Activated CD4-positive, alpha-beta T cell treated with anti-CD3 and anti-CD28 coated beads, Interleukin-2, amount 10 ng/mL, durations not matched to agents 7 days and 5 days (primary cell): ENCODE measurements at regions not wholly inside any gene's neighbourhood (a gene's known extent, or its start where the extent isn't known, plus 50 kb on each side); places are given as distances from the start of the nearest gene placed in this dataset.

Experiments used
- CTCF ChIA-PET: fragments of 350-600 bp; sonication (Branson Sonifier 250); formaldehyde crosslinking; loops from one replicate; lab custom pipeline; 2021; ENCODE audit warnings: antibody characterized with exemption; lab: Charles Lee
- POLR2A ChIA-PET: fragments of 350-600 bp; sonication (Branson Sonifier 250); formaldehyde crosslinking; loops from one replicate; lab custom pipeline; 2021; ENCODE audit warnings: antibody characterized with exemption; lab: Charles Lee
- DNase-seq: peaks from one replicate; pipeline ENCODE4 v3.0.0-alpha.2; 2020
- H3K27ac Mint-ChIP-seq: one replicate; pipeline ENCODE4 v1.8.0; 2021; ENCODE audit warnings: mild to moderate bottlenecking, moderate library complexity, mixed read lengths
- H3K27me3 Mint-ChIP-seq: one replicate; pipeline ENCODE4 v1.8.0; 2021; ENCODE audit warnings: mixed read lengths
- H3K36me3 Mint-ChIP-seq: one replicate; pipeline ENCODE4 v1.8.0; 2021; ENCODE audit warnings: low read depth, mixed read lengths
- H3K4me1 Mint-ChIP-seq: one replicate; pipeline ENCODE4 v1.8.0; 2021; ENCODE audit warnings: mixed read lengths
- H3K4me3 Mint-ChIP-seq: one replicate; pipeline ENCODE4 v1.8.0; 2021; ENCODE audit warnings: mild to moderate bottlenecking, moderate library complexity, mixed read lengths
- H3K9me3 Mint-ChIP-seq: one replicate; pipeline ENCODE4 v1.8.0; 2021; ENCODE audit warnings: mixed read lengths

GRCh38 chr2:133790711-133791110 is 222.4 kb upstream of the NCKAP5 start:
- CTCF ChIA-PET = interaction anchor here (0.6 kb wide), 1 partner anchor 322 kb away, joined by 3 read pairs; no protein-coding TSS in a partner anchor
- H3K9me3 Mint-ChIP-seq = peaks cover 2% of the 10 kb centered on the region

GRCh38 chr2:133791191-133791590 is 222.9 kb upstream of the NCKAP5 start:
- ChIA-PET POLR2A (no interaction called here), CTCF (interaction anchor here (0.6 kb wide), 1 partner anchor 321 kb away, joined by 3 read pairs; no protein-coding TSS in a partner anchor)
- H3K27me3 Mint-ChIP-seq = no peaks in the 10 kb centered on the region
- no peaks in the 10 kb centered on the region for H3K36me3 Mint-ChIP-seq
- H3K4me3 Mint-ChIP-seq = no peak overlapping the region
- H3K4me1 Mint-ChIP-seq = no peaks in the 10 kb centered on the region
- no peak for DNase-seq
- H3K9me3 Mint-ChIP-seq = peaks cover 2% of the 10 kb centered on the region
- H3K27ac Mint-ChIP-seq = no peak overlapping the region

More at GRCh38 chr2:133790711-133791110, 222.4 kb upstream of the NCKAP5 start:
- no peaks in the 10 kb centered on the region for H3K4me1 Mint-ChIP-seq
- H3K27ac Mint-ChIP-seq = no peak overlapping the region
- H3K27me3 Mint-ChIP-seq = no peaks in the 10 kb centered on the region
- no peak for DNase-seq
- no peak overlapping the region for H3K4me3 Mint-ChIP-seq
- no peaks in the 10 kb centered on the region for H3K36me3 Mint-ChIP-seq
- POLR2A ChIA-PET = no interaction called here

GRCh38 chr2:133792223-133792622 is 224.0 kb upstream of the NCKAP5 start:
- Mint-ChIP-seq H3K27ac (no peak overlapping the region), H3K4me3 (no peak overlapping the region), H3K36me3 (no peaks in the 10 kb centered on the region), H3K27me3 (no peaks in the 10 kb centered on the region), H3K4me1 (no peaks in the 10 kb centered on the region), H3K9me3 (peaks cover 2% of the 10 kb centered on the region)
- ChIA-PET POLR2A (no interaction called here), CTCF (no interaction called here)
- DNase-seq = no peak

- H3K27ac Mint-ChIP-seq = no peak overlapping the region
- DNase-seq = no peak
- H3K4me1 Mint-ChIP-seq = no peaks in the 10 kb centered on the region
- H3K36me3 Mint-ChIP-seq = no peaks in the 10 kb centered on the region
- ChIA-PET POLR2A (no interaction called here), CTCF (no interaction called here)
- no peak overlapping the region for H3K4me3 Mint-ChIP-seq
- H3K27me3 Mint-ChIP-seq = no peaks in the 10 kb centered on the region
- H3K9me3 Mint-ChIP-seq = peaks cover 6% of the 10 kb centered on the region
These were observed 225.9 kb upstream of the NCKAP5 start for GRCh38 chr2:133794114-133794513.

- CTCF ChIA-PET = no interaction called here
- POLR2A ChIA-PET = no interaction called here
- Mint-ChIP-seq H3K4me1 (no peaks in the 10 kb centered on the region), H3K27ac (no peak overlapping the region), H3K36me3 (no peaks in the 10 kb centered on the region), H3K9me3 (peaks cover 3% of the 10 kb centered on the region), H3K4me3 (no peak overlapping the region), H3K27me3 (no peaks in the 10 kb centered on the region)
- no peak for DNase-seq
These were observed 233.7 kb upstream of the NCKAP5 start for GRCh38 chr2:133801946-133802345.

- DNase-seq = no peak
- CTCF ChIA-PET = no interaction called here
- peaks cover 3% of the 10 kb centered on the region for H3K9me3 Mint-ChIP-seq
- H3K4me1 Mint-ChIP-seq = no peaks in the 10 kb centered on the region
- POLR2A ChIA-PET = no interaction called here
- H3K36me3 Mint-ChIP-seq = no peaks in the 10 kb centered on the region
- no peaks in the 10 kb centered on the region for H3K27me3 Mint-ChIP-seq
- H3K27ac Mint-ChIP-seq = no peak overlapping the region
- no peak overlapping the region for H3K4me3 Mint-ChIP-seq
These were observed 234.3 kb upstream of the NCKAP5 start for GRCh38 chr2:133802409-133803039.

- Mint-ChIP-seq H3K36me3 (no peaks in the 10 kb centered on the region), H3K4me1 (no peaks in the 10 kb centered on the region), H3K9me3 (peaks cover 8% of the 10 kb centered on the region), H3K27ac (no peak overlapping the region), H3K27me3 (peaks cover 2% of the 10 kb centered on the region), H3K4me3 (no peak overlapping the region)
- ChIA-PET CTCF (no interaction called here), POLR2A (no interaction called here)
- DNase-seq = no peak
These were observed 238.3 kb upstream of the NCKAP5 start for GRCh38 chr2:133806564-133806963.

GRCh38 chr2:133809485-133809884 is 241.2 kb upstream of the NCKAP5 start:
- Mint-ChIP-seq H3K9me3 (peaks cover 8% of the 10 kb centered on the region), H3K4me1 (no peaks in the 10 kb centered on the region), H3K27ac (no peak overlapping the region), H3K27me3 (peaks cover 2% of the 10 kb centered on the region), H3K36me3 (no peaks in the 10 kb centered on the region), H3K4me3 (no peak overlapping the region)
- no peak for DNase-seq
- ChIA-PET CTCF (no interaction called here), POLR2A (no interaction called here)

GRCh38 chr2:133810559-133810958 is 242.3 kb upstream of the NCKAP5 start:
- DNase-seq = no peak
- Mint-ChIP-seq H3K27ac (no peak overlapping the region), H3K4me3 (no peak overlapping the region), H3K4me1 (no peaks in the 10 kb centered on the region), H3K36me3 (no peaks in the 10 kb centered on the region), H3K27me3 (peaks cover 2% of the 10 kb centered on the region), H3K9me3 (peaks cover 8% of the 10 kb centered on the region)
- CTCF ChIA-PET = no interaction called here
- POLR2A ChIA-PET = no interaction called here

- CTCF ChIA-PET = no interaction called here
- peaks cover 2% of the 10 kb centered on the region for H3K27me3 Mint-ChIP-seq
- POLR2A ChIA-PET = no interaction called here
- DNase-seq = no peak
- no peak overlapping the region for H3K4me3 Mint-ChIP-seq
- no peaks in the 10 kb centered on the region for H3K4me1 Mint-ChIP-seq
- H3K27ac Mint-ChIP-seq = no peak overlapping the region
- no peaks in the 10 kb centered on the region for H3K36me3 Mint-ChIP-seq
- peaks cover 8% of the 10 kb centered on the region for H3K9me3 Mint-ChIP-seq
These were observed 243.3 kb upstream of the NCKAP5 start for GRCh38 chr2:133811409-133812125.

GRCh38 chr2:133812826-133813617 is 244.8 kb upstream of the NCKAP5 start:
- H3K9me3 Mint-ChIP-seq = peaks cover 8% of the 10 kb centered on the region
- no peak for DNase-seq
- ChIA-PET CTCF (no interaction called here), POLR2A (no interaction called here)
- peaks cover 2% of the 10 kb centered on the region for H3K27me3 Mint-ChIP-seq
- no peak overlapping the region for H3K4me3 Mint-ChIP-seq
- no peak overlapping the region for H3K27ac Mint-ChIP-seq
- H3K36me3 Mint-ChIP-seq = no peaks in the 10 kb centered on the region
- H3K4me1 Mint-ChIP-seq = no peaks in the 10 kb centered on the region

GRCh38 chr2:133814890-133815289 is 246.6 kb upstream of the NCKAP5 start:
- DNase-seq = no peak
- H3K4me3 Mint-ChIP-seq = no peak overlapping the region
- CTCF ChIA-PET = no interaction called here
- H3K27ac Mint-ChIP-seq = no peak overlapping the region
- no peaks in the 10 kb centered on the region for H3K4me1 Mint-ChIP-seq
- peaks cover 2% of the 10 kb centered on the region for H3K9me3 Mint-ChIP-seq
- POLR2A ChIA-PET = interaction anchor here (0.6 kb wide), 1 partner anchor 26 kb away, joined by 5 read pairs; no protein-coding TSS in a partner anchor
- no peaks in the 10 kb centered on the region for H3K36me3 Mint-ChIP-seq
- H3K27me3 Mint-ChIP-seq = peaks cover 3% of the 10 kb centered on the region

- Mint-ChIP-seq H3K27ac (no peak overlapping the region), H3K36me3 (no peaks in the 10 kb centered on the region), H3K4me1 (no peaks in the 10 kb centered on the region), H3K27me3 (peaks cover 3% of the 10 kb centered on the region), H3K4me3 (no peak overlapping the region), H3K9me3 (no peaks in the 10 kb centered on the region)
- CTCF ChIA-PET = no interaction called here
- POLR2A ChIA-PET = no interaction called here
- DNase-seq = no peak
These were observed 247.8 kb upstream of the NCKAP5 start for GRCh38 chr2:133816037-133816436.
